ENCODE measurements at regions not wholly inside any gene's neighbourhood (a gene's known extent, or its start where the extent isn't known, plus 50 kb on each side); places are given as distances from the start of the nearest gene placed in this dataset.

- in situ Hi-C loops (cut with MboI; ENCODE audit: low sequenced_read_pairs): no loop called here
- POLR2A ChIA-PET (ENCODE audit: unreplicated experiment): no interaction called here
Measured at GRCh38 chr4:116413222-116413621, 672.2 kb downstream of the TRAM1L1 start.

More at GRCh38 chr4:116413222-116413621, 672.2 kb downstream of the TRAM1L1 start:
- no peak for ATAC-seq (ENCODE audit: low read depth)
- Histone ChIP-seq H4K91ac (ENCODE audit: insufficient read depth, low read depth, low read length) (no peak overlapping the region), H3K14ac (replicated peaks; ENCODE audit: low read depth, low read length) (no peak overlapping the region), H2AFZ (replicated peaks; ENCODE audit: low read length, poor library complexity) (no peak overlapping the region), H3K4me3 (ENCODE audit: insufficient read depth, low read depth, low read length) (no peak overlapping the region), H3K9ac (ENCODE audit: low read depth, low read length) (no peak overlapping the region), H2BK5ac (ENCODE audit: low read depth, low read length, poor library complexity, severe bottlenecking) (no peak overlapping the region), H4K8ac (ENCODE audit: low read depth in 2 of 2, low read length in 2 of 2) (no peak overlapping the region), H3K9me1 (ENCODE audit: insufficient read depth, low read length) (no peaks in the 10 kb centered on the region), H2BK15ac (ENCODE audit: low read depth, low read length) (no peak overlapping the region), H3K27ac (ENCODE audit: insufficient read depth, low read length) (no peak overlapping the region), H3K36me3 (ENCODE audit: control insufficient read depth, insufficient read depth, low read length) (no peaks in the 10 kb centered on the region), H3K9me3 (ENCODE audit: control insufficient read depth, insufficient read depth, low read length) (no peaks in the 10 kb centered on the region; the same call in 1 of the 2 replicates), H3K56ac (ENCODE audit: extremely low read depth, insufficient read depth, low read length) (no peak overlapping the region), H3K23ac (ENCODE audit: low read depth, low read length) (no peak overlapping the region), H2AK5ac (ENCODE audit: low read depth, low read length) (no peak overlapping the region), H3K27me3 (ENCODE audit: control insufficient read depth, insufficient read depth, low read length) (no peaks in the 10 kb centered on the region), H2BK20ac (ENCODE audit: low read depth, low read length) (no peak overlapping the region), H3K4me2 (ENCODE audit: low read depth, low read length) (no peak overlapping the region), H3K4me1 (ENCODE audit: control insufficient read depth, insufficient read depth, low read length) (no peaks in the 10 kb centered on the region), H2AK9ac (replicated peaks; ENCODE audit: low read depth, low read length, poor library complexity) (no peak overlapping the region), H3K18ac (ENCODE audit: low read depth, low read length) (no peak overlapping the region), H4K20me1 (ENCODE audit: insufficient read depth, low read length) (no peaks in the 10 kb centered on the region), H3K79me1 (ENCODE audit: low read depth in 1 of 2, low read length in 2 of 2) (no peaks in the 10 kb centered on the region), H2BK120ac (ENCODE audit: low read depth, low read length) (no peak overlapping the region), H3K4ac (ENCODE audit: low read depth, low read length) (no peak overlapping the region), H4K5ac (ENCODE audit: low read depth, low read length) (no peak overlapping the region)
- DNase-seq: no peak
- CTCF ChIA-PET: no interaction called here
- intact Hi-C loops (cut with micrococcal nuclease) (no loop called here), dilution Hi-C loops (cut with HindIII; ENCODE audit: low sequenced_read_pairs, unreplicated experiment) (no loop called here)
- BruUV-seq (replicated peaks): no TSS peak
- TF ChIP-seq BHLHE40 (IDR thresholded peaks at IDR 0.05; ENCODE audit: low read depth, low read length) (no peak), RCOR1 (IDR thresholded peaks at IDR 0.05; ENCODE audit: insufficient replicate concordance, low read length) (no peak)
- no CpG with 5 or more reads among the region's 2 CpGs for WGBS, 2 experiments (ENCODE audit: extremely low coverage in 2 of 2, insufficient read length in 1 of 2)

Data from IMR-90 (cell line).